ENCODE measurements at regions not wholly inside any gene's neighbourhood (a gene's known extent, or its start where the extent isn't known, plus 50 kb on each side); places are given as distances from the start of the nearest gene placed in this dataset.

- TF ChIP-seq CTCF (IDR thresholded peaks at IDR 0.05) (no peak), POLR2A (IDR thresholded peaks at IDR 0.05) (no peak)
Measured at GRCh38 chr1:234938924-234939323, 189.7 kb downstream of the TOMM20 start.
